WTC11 (cell line): ENCODE measurements at regions not wholly inside any gene's neighbourhood (a gene's known extent, or its start where the extent isn't known, plus 50 kb on each side); places are given as distances from the start of the nearest gene placed in this dataset.

Experiments
- ATAC-seq: fragments of 200-7000 bp; cut with Tn5 transposase; 2 replicates; pipeline ENCODE4 v1.10.0; 2021; ENCODE audit warnings: mild to moderate bottlenecking, moderate library complexity
- CTCF ChIA-PET: fragments of 300-600 bp; sonication (Branson Sonifier 250); formaldehyde crosslinking; loops from one replicate; lab custom pipeline; 2021; ENCODE audit warnings: antibody characterized with exemption; lab: Charles Lee
- POLR2A ChIA-PET: fragments of 350-600 bp; sonication (Branson Sonifier 250); formaldehyde crosslinking; loops from one replicate; lab custom pipeline; 2021; ENCODE audit warnings: antibody characterized with exemption; lab: Charles Lee
- DNase-seq: peaks from one replicate; pipeline ENCODE4 v3.0.0; 2021; ENCODE audit warnings: low spot score
- H3K27ac Mint-ChIP-seq: 2 replicates; pipeline ENCODE4 v1.8.0; 2021; ENCODE audit warnings: mixed read lengths
- H3K27me3 Mint-ChIP-seq: 2 replicates; pipeline ENCODE4 v1.8.0; 2021; ENCODE audit warnings: low read depth, mild to moderate bottlenecking, moderate library complexity, mixed read lengths
- H3K36me3 Mint-ChIP-seq: 2 replicates; pipeline ENCODE4 v1.8.0; 2021; ENCODE audit warnings: mixed read lengths
- H3K4me1 Mint-ChIP-seq: 2 replicates; pipeline ENCODE4 v1.8.0; 2022; ENCODE audit warnings: mixed read lengths
- H3K4me3 Mint-ChIP-seq: 2 replicates; pipeline ENCODE4 v1.8.0; 2021; ENCODE audit warnings: mild to moderate bottlenecking, moderate library complexity, mixed read lengths
- H3K9me3 Mint-ChIP-seq: 2 replicates; pipeline ENCODE4 v1.8.0; 2021; ENCODE audit warnings: mixed read lengths
- E2F4 ChIP-seq: sonication (generic); formaldehyde crosslinking; IDR thresholded peaks from 2 replicates; pipeline ENCODE4 v1.8.1; 2022; ENCODE audit warnings: low read depth, mild to moderate bottlenecking, moderate library complexity, missing genetic modification reagents, borderline replicate concordance
- FOXJ3 ChIP-seq: sonication (generic); formaldehyde crosslinking; IDR thresholded peaks from 2 replicates; pipeline ENCODE4 v1.9.0; 2021; ENCODE audit warnings: missing genetic modification reagents, mild to moderate bottlenecking, borderline replicate concordance
- FOXP1 ChIP-seq: sonication (generic); formaldehyde crosslinking; IDR thresholded peaks from 2 replicates; pipeline ENCODE4 v1.8.0; 2022; ENCODE audit warnings: missing genetic modification reagents, mild to moderate bottlenecking, moderate library complexity, borderline replicate concordance
- GABPB1 ChIP-seq: sonication (generic); formaldehyde crosslinking; IDR thresholded peaks from 2 replicates; pipeline ENCODE4 v1.8.1; 2023; ENCODE audit warnings: mild to moderate bottlenecking, missing genetic modification reagents
- HMGA2 ChIP-seq: fragments of 250-450 bp; sonication (Bioruptor Pico); IDR thresholded peaks from 2 replicates; pipeline ENCODE4 v1.4.0; 2021; ENCODE audit warnings: mild to moderate bottlenecking, moderate library complexity
- JAZF1 ChIP-seq: fragments of 250-450 bp; sonication (Bioruptor Pico); IDR thresholded peaks from 2 replicates; pipeline ENCODE4 v1.9.0; 2021; ENCODE audit warnings: moderate library complexity, mild to moderate bottlenecking, inconsistent platforms
- MAX ChIP-seq: sonication (generic); formaldehyde crosslinking; IDR thresholded peaks from 2 replicates; pipeline ENCODE4 v1.8.0; 2022; ENCODE audit warnings: mild to moderate bottlenecking, missing genetic modification reagents
- MXD4 ChIP-seq: fragments of 250-450 bp; sonication (Bioruptor Pico); IDR thresholded peaks from 2 replicates; pipeline ENCODE4 v1.8.0; 2021; ENCODE audit warnings: mild to moderate bottlenecking, moderate library complexity, borderline replicate concordance
- NR3C1 ChIP-seq: sonication (generic); formaldehyde crosslinking; conservative IDR thresholded peaks from 2 replicates; pipeline ENCODE4 v1.8.1; 2023; ENCODE audit warnings: low read depth, mild to moderate bottlenecking, missing genetic modification reagents
- OVOL2 ChIP-seq: fragments of 250-450 bp; sonication (Bioruptor Pico); IDR thresholded peaks from 2 replicates; pipeline ENCODE4 v1.9.0; 2021; ENCODE audit warnings: mild to moderate bottlenecking, borderline replicate concordance
- PREB ChIP-seq: sonication (generic); formaldehyde crosslinking; IDR thresholded peaks from 2 replicates; pipeline ENCODE4 v1.8.1; 2022; ENCODE audit warnings: mild to moderate bottlenecking, missing genetic modification reagents, moderate library complexity, borderline replicate concordance
- SP1 ChIP-seq: sonication (generic); formaldehyde crosslinking; conservative IDR thresholded peaks from 2 replicates; pipeline ENCODE4 v1.8.1; 2022; ENCODE audit warnings: missing genetic modification reagents
- STAT6 ChIP-seq: sonication (generic); formaldehyde crosslinking; conservative IDR thresholded peaks from 2 replicates; pipeline ENCODE4 v1.8.1; 2023; ENCODE audit warnings: mild to moderate bottlenecking, low read depth, missing genetic modification reagents, moderate library complexity
- USF2 ChIP-seq: sonication (generic); formaldehyde crosslinking; IDR thresholded peaks from 2 replicates; pipeline ENCODE4 v1.8.1; 2023; ENCODE audit warnings: mild to moderate bottlenecking, missing genetic modification reagents, moderate library complexity
- ZBTB21 ChIP-seq: sonication (generic); formaldehyde crosslinking; IDR thresholded peaks from 2 replicates; pipeline ENCODE4 v1.8.1; 2023; ENCODE audit warnings: mild to moderate bottlenecking, missing genetic modification reagents, borderline replicate concordance
- ZBTB43 ChIP-seq: sonication (generic); formaldehyde crosslinking; IDR thresholded peaks from 2 replicates; pipeline ENCODE4 v1.8.1; 2023; ENCODE audit warnings: mild to moderate bottlenecking, missing genetic modification reagents
- ZNF396 ChIP-seq: fragments of 250-450 bp; sonication (Bioruptor Pico); IDR thresholded peaks from 2 replicates; pipeline ENCODE4 v1.8.0; 2021; ENCODE audit warnings: mild to moderate bottlenecking, moderate library complexity, borderline replicate concordance
- ZNF423 ChIP-seq: fragments of 250-450 bp; sonication (Bioruptor Pico); IDR thresholded peaks from 2 replicates; pipeline ENCODE4 v2.1.2; 2022; ENCODE audit warnings: mild to moderate bottlenecking, moderate library complexity
- ZNF532 ChIP-seq: fragments of 250-450 bp; sonication (Bioruptor Pico); IDR thresholded peaks from 2 replicates; pipeline ENCODE4 v1.9.0; 2021; ENCODE audit warnings: mild to moderate bottlenecking, borderline replicate concordance

- no peak for TF ChIP-seq FOXJ3 (CRISPR knock-in tag)
Observed at GRCh38 chr1:189084811-189085210, 1392.9 kb downstream of the BRINP3 start (continued).

GRCh38 chr1:189103956-189104355 is 1373.7 kb downstream of the BRINP3 start:
- Mint-ChIP-seq H3K4me3 (no peak overlapping the region), H3K27ac (no peak overlapping the region), H3K36me3 (no peaks in the 10 kb centered on the region), H3K27me3 (no peaks in the 10 kb centered on the region)
- POLR2A ChIA-PET: no interaction called here
- no peak for DNase-seq
- TF ChIP-seq PREB (CRISPR knock-in tag) (no peak), STAT6 (CRISPR knock-in tag) (no peak), USF2 (no peak), GABPB1 (CRISPR knock-in tag) (no peak), SP1 (CRISPR knock-in tag) (no peak), MXD4 (no peak), ZBTB43 (no peak), ZNF423 (CRISPR knock-in tag) (no peak), JAZF1 (CRISPR knock-in tag) (no peak), ZBTB21 (CRISPR knock-in tag) (no peak), ZNF532 (no peak), OVOL2 (CRISPR knock-in tag) (no peak), NR3C1 (no peak), HMGA2 (CRISPR knock-in tag) (no peak), ZNF396 (no peak), MAX (CRISPR knock-in tag) (no peak), FOXP1 (CRISPR knock-in tag) (no peak), E2F4 (CRISPR knock-in tag) (no peak)
- TF ChIP-seq, all 79 proteins: peak for 0
- Mint-ChIP-seq H3K4me1 (peaks cover 4% of the 10 kb centered on the region), H3K9me3 (no peaks in the 10 kb centered on the region)
- ATAC-seq: no peak
- CTCF ChIA-PET: no interaction called here
